Testis (tissue), 2 donors: ENCODE measurements at regions not wholly inside any gene's neighbourhood (a gene's known extent, or its start where the extent isn't known, plus 50 kb on each side); places are given as distances from the start of the nearest gene placed in this dataset.

Experiments
- CTCF ChIP-seq, 3 experiments: fragments of 450-650 bp in 2 of 3; fragments of 200-600 bp in 1 of 3; sonication (generic) in 1 of 3; IDR thresholded peaks; one replicate each; pipeline ENCODE4 v1.5.1; 2016 to 2019; ENCODE audit warnings: antibody characterized with exemption in 3 of 3, mild to moderate bottlenecking in 2 of 3, moderate library complexity in 1 of 3
- POLR2A ChIP-seq: fragments of 450-650 bp; IDR thresholded peaks from one replicate; pipeline ENCODE4 v1.6.1; 2017; ENCODE audit warnings: antibody characterized with exemption, mild to moderate bottlenecking, moderate library complexity

- TF ChIP-seq CTCF (IDR thresholded peaks at IDR 0.05), result no peak
- no peak for TF ChIP-seq POLR2A
Measured at GRCh38 chr2:152867397-152867796, 149.0 kb downstream of the ARL6IP6 start.
